HCT116 (cell line): ENCODE measurements at regions not wholly inside any gene's neighbourhood (a gene's known extent, or its start where the extent isn't known, plus 50 kb on each side); places are given as distances from the start of the nearest gene placed in this dataset.

Source experiments
- ATAC-seq: fragments of 200-7000 bp; cut with Tn5 transposase; 2 replicates; pipeline ENCODE4 v1.9.1; 2020; ENCODE audit warnings: mild to moderate bottlenecking, moderate library complexity
- BruUV-seq: library from RNA; stranded (reverse); fragments of 400-500 nt; replicated peaks from 2 replicates; lab custom pipeline; 2021; lab: Mats Ljungman, UMichigan
- CTCF ChIA-PET: fragments of 300-600 bp; sonication (Branson Sonifier 250); formaldehyde crosslinking; loops from one replicate; lab custom pipeline; 2021; ENCODE audit warnings: antibody characterized with exemption; lab: Charles Lee
- POLR2A ChIA-PET: fragments of 300-600, 350-600 bp; sonication (Branson Sonifier 250); formaldehyde crosslinking; loops from one replicate; lab custom pipeline; 2021; ENCODE audit warnings: antibody characterized with exemption; lab: Charles Lee
- RAD21 ChIA-PET, 2 experiments: fragments of 300-600 bp; sonication (Branson Sonifier 250); formaldehyde crosslinking; loops; one replicate each; lab custom pipeline; 2023; ENCODE audit warnings: low total read pairs in 2 of 2; ENCODE audit not compliant: uncharacterized antibody in 2 of 2, unreplicated experiment in 2 of 2, low non-redundant PET in 1 of 2; lab: Charles Lee
- DNase-seq: peaks from one replicate; pipeline ENCODE4 v3.0.0-alpha.2; 2010; ENCODE audit warnings: low read depth, low spot score
- H2AFZ ChIP-seq: fragments of 200-600 bp; shearing (Covaris generic), sonication (generic); 2 replicates; pipeline ENCODE4 v1.6.1; 2017; ENCODE audit warnings: low read depth, mixed run types, mixed read lengths, antibody characterized with exemption, low read length; ENCODE audit not compliant: poor library complexity, severe bottlenecking
- H3K27ac ChIP-seq: 2 replicates; pipeline ENCODE4 v1.5.1; 2012; ENCODE audit warnings: low read depth, low read length
- H3K27me3 ChIP-seq: fragments of 200-600 bp; sonication (generic); 2 replicates; pipeline ENCODE4 v1.6.1; 2016; ENCODE audit warnings: mixed run types, low read length, mixed read lengths; ENCODE audit not compliant: insufficient read depth
- H3K36me3 ChIP-seq, 2 experiments: fragments of 200-500 bp in 1 of 2; fragments of 200-600 bp in 1 of 2; sonication (Bioruptor generic) in 1 of 2; sonication (generic) in 1 of 2; 2 replicates each; pipeline versions ENCODE4 v1.5.1 to v1.6.1; 2014 to 2016; ENCODE audit warnings: low read length in 2 of 2, inconsistent platforms in 1 of 2, mixed read lengths in 1 of 2, mixed run types in 1 of 2; ENCODE audit not compliant: insufficient read depth in 2 of 2, control insufficient read depth in 1 of 2
- H3K4me1 ChIP-seq, 2 experiments: fragments of 200-600 bp in 1 of 2; sonication (generic) in 1 of 2; 2 replicates each; pipeline versions ENCODE4 v1.5.1 to v1.6.1; 2012 to 2017; ENCODE audit warnings: low read length in 2 of 2, inconsistent platforms in 1 of 2, mild to moderate bottlenecking in 1 of 2, mixed read lengths in 1 of 2, mixed run types in 1 of 2, moderate library complexity in 1 of 2; ENCODE audit not compliant: insufficient read depth in 2 of 2, control insufficient read depth in 1 of 2
- H3K4me2 ChIP-seq: fragments of 200-600 bp; sonication (generic); 2 replicates; pipeline ENCODE4 v1.6.1; 2017; ENCODE audit warnings: mixed run types, low read length, mixed read lengths
- H3K4me3 ChIP-seq, 2 experiments: fragments of 200-600 bp in 1 of 2; sonication (generic) in 1 of 2; replicated peaks in 1 of 2; 2 replicates each; pipeline ENCODE4 v1.5.1; 2011 to 2016; ENCODE audit warnings: low read length in 2 of 2, control low read depth in 1 of 2, low read depth in 1 of 2, mild to moderate bottlenecking in 1 of 2, mixed read lengths in 1 of 2, mixed run types in 1 of 2
- H3K79me2 ChIP-seq: fragments of 200-600 bp; sonication (generic); 2 replicates; pipeline ENCODE4 v1.6.1; 2017; ENCODE audit warnings: mild to moderate bottlenecking, mixed run types, low read length, moderate library complexity, mixed read lengths; ENCODE audit not compliant: insufficient read depth
- H3K9ac ChIP-seq: fragments of 200-600 bp; sonication (generic); 2 replicates; pipeline ENCODE4 v1.6.1; 2016; ENCODE audit warnings: low read length, mixed read lengths
- H3K9me2 ChIP-seq: fragments of 200-600 bp; sonication (generic), shearing (Covaris generic); 2 replicates; pipeline ENCODE4 v1.6.1; 2017; ENCODE audit warnings: mixed run types, mild to moderate bottlenecking, moderate library complexity; ENCODE audit not compliant: insufficient read depth
- H3K9me3 ChIP-seq, 2 experiments: fragments of 200-500 bp in 1 of 2; fragments of 200-600 bp in 1 of 2; sonication (Bioruptor generic) in 1 of 2; sonication (generic) in 1 of 2; 2 replicates each; pipeline ENCODE4 v1.6.1; 2014 to 2017; ENCODE audit warnings: low read length in 2 of 2, mixed read lengths in 2 of 2, inconsistent platforms in 1 of 2, low read depth in 1 of 2, mild to moderate bottlenecking in 1 of 2, mixed run types in 1 of 2, moderate library complexity in 1 of 2; ENCODE audit not compliant: control insufficient read depth in 1 of 2, insufficient read depth in 1 of 2
- H4K20me1 ChIP-seq: fragments of 200-600 bp; sonication (generic), shearing (Covaris generic); 2 replicates; pipeline ENCODE4 v1.6.1; 2017; ENCODE audit warnings: mixed run types, mild to moderate bottlenecking, moderate library complexity; ENCODE audit not compliant: insufficient read depth
- CEBPB ChIP-seq: IDR thresholded peaks from 2 replicates; pipeline ENCODE4 v1.6.1; 2012; ENCODE audit warnings: low read depth
- EGR1 ChIP-seq: IDR thresholded peaks from 2 replicates; pipeline ENCODE4 v1.6.1; 2012; ENCODE audit warnings: low read depth
- ELF1 ChIP-seq: IDR thresholded peaks from 2 replicates; pipeline ENCODE4 v1.6.1; 2012; ENCODE audit warnings: low read depth, borderline replicate concordance
- EZH2phosphoT487 ChIP-seq: fragments of 200-600 bp; IDR thresholded peaks from 2 replicates; pipeline ENCODE4 v1.6.1; 2018; ENCODE audit warnings: antibody characterized with exemption, borderline replicate concordance
- POLR2AphosphoS5 ChIP-seq: IDR thresholded peaks from 2 replicates; pipeline ENCODE4 v1.6.1; 2011; ENCODE audit warnings: mild to moderate bottlenecking, low read depth, low read length, moderate library complexity
- RAD21 ChIP-seq: IDR thresholded peaks from 2 replicates; pipeline ENCODE4 v1.6.1; 2012; ENCODE audit warnings: low read depth, mild to moderate bottlenecking
- SIN3A ChIP-seq: IDR thresholded peaks from 2 replicates; pipeline ENCODE4 v1.6.1; 2012; ENCODE audit warnings: low read depth
- SP1 ChIP-seq: IDR thresholded peaks from 2 replicates; pipeline ENCODE4 v1.6.1; 2012; ENCODE audit warnings: low read depth
- SRF ChIP-seq: IDR thresholded peaks from 2 replicates; pipeline ENCODE4 v1.6.1; 2012; ENCODE audit warnings: low read depth
- TCF7L2 ChIP-seq: IDR thresholded peaks from 2 replicates; pipeline ENCODE4 v1.7.0; 2011; ENCODE audit warnings: borderline replicate concordance, inconsistent platforms; ENCODE audit not compliant: insufficient read depth, insufficient read length; ENCODE audit errors: extremely low read depth
- YY1 ChIP-seq: IDR thresholded peaks from 2 replicates; pipeline ENCODE4 v1.6.1; 2011; ENCODE audit warnings: low read length, low read depth, moderate library complexity, mild to moderate bottlenecking; ENCODE audit not compliant: insufficient replicate concordance; ENCODE audit errors: extremely low read depth
- ZNF274 ChIP-seq: fragments of 200-500 bp; sonication (Bioruptor generic); IDR thresholded peaks from 2 replicates; pipeline ENCODE4 v1.6.1; 2014; ENCODE audit warnings: mild to moderate bottlenecking, low read depth, low read length, inconsistent platforms
- intact Hi-C: fragments of 100-400 bp; cut with micrococcal nuclease; formaldehyde crosslinking; loops from 2 replicates; pipeline ENCODE4 v1.10.0; 2022
- TF ChIP-seq, protein P1 (sequence below): IDR thresholded peaks from 2 replicates; pipeline ENCODE4 v1.6.1; 2012
- TF ChIP-seq, protein P2 (sequence below), 3 experiments: fragments of 200-600 bp in 1 of 3; sonication (generic) in 1 of 3; IDR thresholded peaks in 2 of 3; conservative IDR thresholded peaks in 1 of 3; 2 replicates each; pipeline ENCODE4 v1.5.1; 2012 to 2017; ENCODE audit warnings: low read depth in 2 of 3, low read length in 2 of 3, antibody characterized with exemption in 1 of 3, borderline replicate concordance in 1 of 3, control low read depth in 1 of 3, mild to moderate bottlenecking in 1 of 3, mixed read lengths in 1 of 3, mixed run types in 1 of 3, moderate library complexity in 1 of 3; ENCODE audit not compliant: insufficient read depth in 1 of 3
- TF ChIP-seq, protein P3 (sequence below): IDR thresholded peaks from 2 replicates; pipeline ENCODE4 v1.6.1; 2011; ENCODE audit warnings: mild to moderate bottlenecking, low read length, moderate library complexity; ENCODE audit not compliant: insufficient replicate concordance; ENCODE audit errors: extremely low read depth

DNA sequence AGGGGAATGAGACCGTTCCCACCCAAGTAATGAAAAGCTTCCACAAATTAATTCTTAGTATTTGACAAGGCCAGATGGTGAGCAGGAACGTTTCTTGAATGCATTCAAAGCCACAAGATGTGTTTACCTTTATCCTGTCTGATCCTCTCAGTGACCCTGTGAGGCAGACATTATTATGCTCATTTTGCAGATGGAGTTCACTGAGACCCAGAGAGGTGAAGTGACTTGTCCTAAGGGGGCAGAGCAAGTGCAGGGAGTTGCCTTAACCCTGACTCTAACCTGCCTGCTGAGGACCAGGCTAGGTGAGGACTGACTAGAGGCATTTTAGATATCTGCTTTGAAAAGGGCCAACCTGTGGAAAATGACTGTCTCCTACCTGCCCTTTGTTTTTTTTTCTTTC lies 156.7 kb downstream of the HAPSTR1 start:
- DNase-seq (no peak), ATAC-seq (no peak)
- Histone ChIP-seq H3K9ac (no peak overlapping the region), H3K4me1 (no peaks in the 10 kb centered on the region), H3K9me2 (no peaks in the 10 kb centered on the region), H3K27ac (no peak overlapping the region), H3K4me3 (no peak overlapping the region), H3K79me2 (no peaks in the 10 kb centered on the region), H3K27me3 (peaks cover 18% of the 10 kb centered on the region), H3K9me3 (no peaks in the 10 kb centered on the region), H2AFZ (no peak overlapping the region), H3K4me2 (no peak overlapping the region), H3K36me3 (no peaks in the 10 kb centered on the region), H4K20me1 (no peaks in the 10 kb centered on the region)
- no peak for TF ChIP-seq ZNF274
- no peak for TF ChIP-seq CEBPB
- TF ChIP-seq RAD21 = no peak
- no peak for TF ChIP-seq EZH2phosphoT487
- TF ChIP-seq SIN3A = no peak
- TF ChIP-seq, protein P1, sequence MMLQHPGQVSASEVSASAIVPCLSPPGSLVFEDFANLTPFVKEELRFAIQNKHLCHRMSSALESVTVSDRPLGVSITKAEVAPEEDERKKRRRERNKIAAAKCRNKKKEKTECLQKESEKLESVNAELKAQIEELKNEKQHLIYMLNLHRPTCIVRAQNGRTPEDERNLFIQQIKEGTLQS = no peak
- TF ChIP-seq EGR1 = no peak
- TF ChIP-seq TCF7L2 = no peak
- no peak for TF ChIP-seq SRF
- TF ChIP-seq SP1 = no peak
- no peak for TF ChIP-seq ELF1
- no peak for TF ChIP-seq YY1
- TF ChIP-seq, protein P2, sequence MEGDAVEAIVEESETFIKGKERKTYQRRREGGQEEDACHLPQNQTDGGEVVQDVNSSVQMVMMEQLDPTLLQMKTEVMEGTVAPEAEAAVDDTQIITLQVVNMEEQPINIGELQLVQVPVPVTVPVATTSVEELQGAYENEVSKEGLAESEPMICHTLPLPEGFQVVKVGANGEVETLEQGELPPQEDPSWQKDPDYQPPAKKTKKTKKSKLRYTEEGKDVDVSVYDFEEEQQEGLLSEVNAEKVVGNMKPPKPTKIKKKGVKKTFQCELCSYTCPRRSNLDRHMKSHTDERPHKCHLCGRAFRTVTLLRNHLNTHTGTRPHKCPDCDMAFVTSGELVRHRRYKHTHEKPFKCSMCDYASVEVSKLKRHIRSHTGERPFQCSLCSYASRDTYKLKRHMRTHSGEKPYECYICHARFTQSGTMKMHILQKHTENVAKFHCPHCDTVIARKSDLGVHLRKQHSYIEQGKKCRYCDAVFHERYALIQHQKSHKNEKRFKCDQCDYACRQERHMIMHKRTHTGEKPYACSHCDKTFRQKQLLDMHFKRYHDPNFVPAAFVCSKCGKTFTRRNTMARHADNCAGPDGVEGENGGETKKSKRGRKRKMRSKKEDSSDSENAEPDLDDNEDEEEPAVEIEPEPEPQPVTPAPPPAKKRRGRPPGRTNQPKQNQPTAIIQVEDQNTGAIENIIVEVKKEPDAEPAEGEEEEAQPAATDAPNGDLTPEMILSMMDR (IDR thresholded peaks at IDR 0.05 in 2 of 3, conservative IDR thresholded peaks at IDR 0.05 in 1 of 3; ENCODE audit: borderline replicate concordance in 1 of 3, insufficient read depth in 1 of 3, low read depth in 2 of 3, low read length in 2 of 3) = no peak
- no peak for TF ChIP-seq POLR2AphosphoS5
- TF ChIP-seq, protein P3, sequence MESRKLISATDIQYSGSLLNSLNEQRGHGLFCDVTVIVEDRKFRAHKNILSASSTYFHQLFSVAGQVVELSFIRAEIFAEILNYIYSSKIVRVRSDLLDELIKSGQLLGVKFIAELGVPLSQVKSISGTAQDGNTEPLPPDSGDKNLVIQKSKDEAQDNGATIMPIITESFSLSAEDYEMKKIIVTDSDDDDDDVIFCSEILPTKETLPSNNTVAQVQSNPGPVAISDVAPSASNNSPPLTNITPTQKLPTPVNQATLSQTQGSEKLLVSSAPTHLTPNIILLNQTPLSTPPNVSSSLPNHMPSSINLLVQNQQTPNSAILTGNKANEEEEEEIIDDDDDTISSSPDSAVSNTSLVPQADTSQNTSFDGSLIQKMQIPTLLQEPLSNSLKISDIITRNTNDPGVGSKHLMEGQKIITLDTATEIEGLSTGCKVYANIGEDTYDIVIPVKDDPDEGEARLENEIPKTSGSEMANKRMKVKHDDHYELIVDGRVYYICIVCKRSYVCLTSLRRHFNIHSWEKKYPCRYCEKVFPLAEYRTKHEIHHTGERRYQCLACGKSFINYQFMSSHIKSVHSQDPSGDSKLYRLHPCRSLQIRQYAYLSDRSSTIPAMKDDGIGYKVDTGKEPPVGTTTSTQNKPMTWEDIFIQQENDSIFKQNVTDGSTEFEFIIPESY = no peak
- ChIA-PET POLR2A (no interaction called here), RAD21 (no interaction called here), CTCF (interaction anchor here (1.0 kb wide), 1 partner anchor 7 kb away, joined by 4 read pairs; no protein-coding TSS in a partner anchor)
- intact Hi-C loops = no loop called here
- BruUV-seq = no TSS peak
